ENCODE measurements at regions not wholly inside any gene's neighbourhood (a gene's known extent, or its start where the extent isn't known, plus 50 kb on each side); places are given as distances from the start of the nearest gene placed in this dataset.

DNA sequence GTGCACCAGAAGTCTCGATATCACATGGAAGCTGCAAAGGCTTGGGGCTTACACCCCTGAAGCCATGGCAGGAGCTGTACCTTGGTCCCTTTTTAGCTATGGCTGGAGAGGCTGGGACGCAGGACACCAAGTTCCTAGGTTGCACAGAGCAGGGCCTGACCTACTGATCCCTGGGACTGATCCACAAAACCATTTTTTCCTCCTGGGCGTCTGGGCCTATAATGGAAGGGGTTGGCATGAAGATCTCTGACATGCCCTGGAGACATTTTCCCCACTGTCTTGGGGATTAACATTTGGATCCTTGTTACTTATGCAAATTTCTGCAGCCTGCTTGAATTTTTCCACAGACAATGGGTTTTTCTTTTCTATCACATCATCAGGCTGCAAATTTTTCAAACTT is 286.7 kb upstream of the PTPRD start:
- Histone ChIP-seq H3K9me3 (no peaks in the 10 kb centered on the region), H3K4me1 (no peaks in the 10 kb centered on the region), H3K4me3 (no peak overlapping the region), H3K27ac (no peak overlapping the region), H3K27me3 (no peaks in the 10 kb centered on the region), H3K36me3 (no peaks in the 10 kb centered on the region)
- DNase-seq = no peak
- intact Hi-C loops (cut with DNase I; ENCODE audit: low total_unique reads) = no loop called here
- TF ChIP-seq, protein P1, sequence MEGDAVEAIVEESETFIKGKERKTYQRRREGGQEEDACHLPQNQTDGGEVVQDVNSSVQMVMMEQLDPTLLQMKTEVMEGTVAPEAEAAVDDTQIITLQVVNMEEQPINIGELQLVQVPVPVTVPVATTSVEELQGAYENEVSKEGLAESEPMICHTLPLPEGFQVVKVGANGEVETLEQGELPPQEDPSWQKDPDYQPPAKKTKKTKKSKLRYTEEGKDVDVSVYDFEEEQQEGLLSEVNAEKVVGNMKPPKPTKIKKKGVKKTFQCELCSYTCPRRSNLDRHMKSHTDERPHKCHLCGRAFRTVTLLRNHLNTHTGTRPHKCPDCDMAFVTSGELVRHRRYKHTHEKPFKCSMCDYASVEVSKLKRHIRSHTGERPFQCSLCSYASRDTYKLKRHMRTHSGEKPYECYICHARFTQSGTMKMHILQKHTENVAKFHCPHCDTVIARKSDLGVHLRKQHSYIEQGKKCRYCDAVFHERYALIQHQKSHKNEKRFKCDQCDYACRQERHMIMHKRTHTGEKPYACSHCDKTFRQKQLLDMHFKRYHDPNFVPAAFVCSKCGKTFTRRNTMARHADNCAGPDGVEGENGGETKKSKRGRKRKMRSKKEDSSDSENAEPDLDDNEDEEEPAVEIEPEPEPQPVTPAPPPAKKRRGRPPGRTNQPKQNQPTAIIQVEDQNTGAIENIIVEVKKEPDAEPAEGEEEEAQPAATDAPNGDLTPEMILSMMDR (IDR thresholded peaks at IDR 0.05 in 4 of 5, conservative IDR thresholded peaks at IDR 0.05 in 1 of 5) = no peak
- no peak for TF ChIP-seq POLR2A (IDR thresholded peaks at IDR 0.05)
- no peak for ATAC-seq
- in situ Hi-C loops (cut with MboI; ENCODE audit: low sequenced_read_pairs in 4 of 4) = loop anchor here in 1 of 4 donors (25.0 kb wide), 1 partner anchor 112 kb away; no protein-coding TSS in a partner anchor

DNA sequence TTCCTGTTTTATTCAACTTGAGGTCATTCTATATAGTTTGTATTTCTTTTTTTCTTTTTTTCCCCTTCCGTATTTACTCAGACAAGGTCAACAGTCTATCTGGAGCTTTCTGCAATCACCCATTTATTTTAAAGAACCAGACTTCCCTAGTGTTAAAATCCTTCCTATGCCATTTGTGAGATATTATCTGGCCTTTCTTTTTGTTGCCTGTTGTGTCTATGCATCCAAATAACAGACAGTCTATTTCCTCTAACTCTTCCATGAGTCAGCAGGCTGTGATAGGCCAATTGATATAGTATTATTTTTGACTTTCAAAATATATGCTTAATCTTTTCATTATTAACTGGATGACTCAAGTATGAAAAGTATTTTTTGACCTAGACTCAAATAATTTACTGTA is 291.2 kb upstream of the PTPRD start:
- intact Hi-C loops (cut with DNase I; ENCODE audit: low total_unique reads) = no loop called here

GRCh38 chr9:10910779-10911178 is 298.0 kb upstream of the PTPRD start:
- TF ChIP-seq, protein P1 (IDR thresholded peaks at IDR 0.05 in 4 of 5, conservative IDR thresholded peaks at IDR 0.05 in 1 of 5) = no peak
- no peak for TF ChIP-seq POLR2A (IDR thresholded peaks at IDR 0.05)
- DNase-seq (no peak), ATAC-seq (no peak)
- Histone ChIP-seq H3K27ac (no peak overlapping the region), H3K4me1 (no peaks in the 10 kb centered on the region), H3K9me3 (no peaks in the 10 kb centered on the region), H3K36me3 (no peaks in the 10 kb centered on the region), H3K27me3 (no peaks in the 10 kb centered on the region), H3K4me3 (no peak overlapping the region)
- intact Hi-C loops (cut with DNase I; ENCODE audit: low total_unique reads) (no loop called here), in situ Hi-C loops (cut with MboI; ENCODE audit: low sequenced_read_pairs in 4 of 4) (loop anchor here in 1 of 4 donors (25.0 kb wide), 1 partner anchor 98 kb away; no protein-coding TSS in a partner anchor)

More for the DNA sequence above, 291.2 kb upstream of the PTPRD start:
- H3K4me1 ChIP-seq = no peaks in the 10 kb centered on the region
- no peaks in the 10 kb centered on the region for H3K36me3 ChIP-seq
- in situ Hi-C loops (cut with MboI; ENCODE audit: low sequenced_read_pairs in 4 of 4) = loop anchor here in 1 of 4 donors (25.0 kb wide), 1 partner anchor 92 kb away; no protein-coding TSS in a partner anchor
- H3K27ac ChIP-seq = no peak overlapping the region
- no peaks in the 10 kb centered on the region for H3K27me3 ChIP-seq
- no peak for DNase-seq
- TF ChIP-seq POLR2A (IDR thresholded peaks at IDR 0.05) = no peak
- TF ChIP-seq, protein P1 (IDR thresholded peaks at IDR 0.05 in 4 of 5, conservative IDR thresholded peaks at IDR 0.05 in 1 of 5) = no peak
- H3K9me3 ChIP-seq = no peaks in the 10 kb centered on the region
- no peak overlapping the region for H3K4me3 ChIP-seq
- ATAC-seq = no peak

- no peak for DNase-seq
Observed at GRCh38 chr9:10911373-10911772, 298.6 kb upstream of the PTPRD start.

More at GRCh38 chr9:10911373-10911772, 298.6 kb upstream of the PTPRD start:
- H3K27me3 ChIP-seq = no peaks in the 10 kb centered on the region
- intact Hi-C loops (cut with DNase I; ENCODE audit: low total_unique reads) (no loop called here), in situ Hi-C loops (cut with MboI; ENCODE audit: low sequenced_read_pairs in 4 of 4) (loop anchor here in 1 of 4 donors (25.0 kb wide), 1 partner anchor 99 kb away; no protein-coding TSS in a partner anchor)
- no peaks in the 10 kb centered on the region for H3K36me3 ChIP-seq
- no peaks in the 10 kb centered on the region for H3K4me1 ChIP-seq
- ATAC-seq = no peak
- TF ChIP-seq, protein P1 (IDR thresholded peaks at IDR 0.05 in 4 of 5, conservative IDR thresholded peaks at IDR 0.05 in 1 of 5) = no peak
- no peak for TF ChIP-seq POLR2A (IDR thresholded peaks at IDR 0.05)
- H3K27ac ChIP-seq = no peak overlapping the region
- H3K4me3 ChIP-seq = no peak overlapping the region
- no peaks in the 10 kb centered on the region for H3K9me3 ChIP-seq
